ENCODE measurements at regions not wholly inside any gene's neighbourhood (a gene's known extent, or its start where the extent isn't known, plus 50 kb on each side); places are given as distances from the start of the nearest gene placed in this dataset.

- intact Hi-C loops (cut with DNase I), result no loop called here
- Histone ChIP-seq H3K9me3 (no peaks in the 10 kb centered on the region), H3K27ac (no peak overlapping the region), H3K4me1 (no peaks in the 10 kb centered on the region), H3K27me3 (no peaks in the 10 kb centered on the region), H3K36me3 (no peaks in the 10 kb centered on the region), H3K4me3 (no peak overlapping the region)
- no peak for DNase-seq
- TF ChIP-seq, protein P1, sequence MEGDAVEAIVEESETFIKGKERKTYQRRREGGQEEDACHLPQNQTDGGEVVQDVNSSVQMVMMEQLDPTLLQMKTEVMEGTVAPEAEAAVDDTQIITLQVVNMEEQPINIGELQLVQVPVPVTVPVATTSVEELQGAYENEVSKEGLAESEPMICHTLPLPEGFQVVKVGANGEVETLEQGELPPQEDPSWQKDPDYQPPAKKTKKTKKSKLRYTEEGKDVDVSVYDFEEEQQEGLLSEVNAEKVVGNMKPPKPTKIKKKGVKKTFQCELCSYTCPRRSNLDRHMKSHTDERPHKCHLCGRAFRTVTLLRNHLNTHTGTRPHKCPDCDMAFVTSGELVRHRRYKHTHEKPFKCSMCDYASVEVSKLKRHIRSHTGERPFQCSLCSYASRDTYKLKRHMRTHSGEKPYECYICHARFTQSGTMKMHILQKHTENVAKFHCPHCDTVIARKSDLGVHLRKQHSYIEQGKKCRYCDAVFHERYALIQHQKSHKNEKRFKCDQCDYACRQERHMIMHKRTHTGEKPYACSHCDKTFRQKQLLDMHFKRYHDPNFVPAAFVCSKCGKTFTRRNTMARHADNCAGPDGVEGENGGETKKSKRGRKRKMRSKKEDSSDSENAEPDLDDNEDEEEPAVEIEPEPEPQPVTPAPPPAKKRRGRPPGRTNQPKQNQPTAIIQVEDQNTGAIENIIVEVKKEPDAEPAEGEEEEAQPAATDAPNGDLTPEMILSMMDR (IDR thresholded peaks at IDR 0.05), result no peak
- no peak for ATAC-seq
Measured at GRCh38 chr3:17798000-17798399, 55.6 kb upstream of the TBC1D5 start.

- no peaks in the 10 kb centered on the region for H3K4me1 ChIP-seq
- ATAC-seq (no peak), DNase-seq (no peak)
- H3K4me3 ChIP-seq, result no peak overlapping the region
- no peaks in the 10 kb centered on the region for H3K9me3 ChIP-seq
- H3K36me3 ChIP-seq, result no peaks in the 10 kb centered on the region
- intact Hi-C loops (cut with DNase I), result no loop called here
- TF ChIP-seq, protein P1 (IDR thresholded peaks at IDR 0.05), result no peak
- H3K27me3 ChIP-seq, result no peaks in the 10 kb centered on the region
- H3K27ac ChIP-seq, result no peak overlapping the region
Measured at GRCh38 chr3:17795711-17796110, 53.3 kb upstream of the TBC1D5 start.

GRCh38 chr3:17795280-17795679 lies 52.8 kb upstream of the TBC1D5 start:
- intact Hi-C loops (cut with DNase I), result no loop called here
- Histone ChIP-seq H3K4me3 (no peak overlapping the region), H3K4me1 (no peaks in the 10 kb centered on the region), H3K27ac (no peak overlapping the region), H3K36me3 (no peaks in the 10 kb centered on the region), H3K27me3 (no peaks in the 10 kb centered on the region), H3K9me3 (no peaks in the 10 kb centered on the region)
- TF ChIP-seq, protein P1 (IDR thresholded peaks at IDR 0.05), result no peak
- ATAC-seq (no peak), DNase-seq (no peak)

- ATAC-seq, result no peak
- TF ChIP-seq, protein P1 (IDR thresholded peaks at IDR 0.05), result no peak
Measured at GRCh38 chr3:17793542-17794195, 51.2 kb upstream of the TBC1D5 start.

More at GRCh38 chr3:17793542-17794195, 51.2 kb upstream of the TBC1D5 start:
- H3K36me3 ChIP-seq, result no peaks in the 10 kb centered on the region
- no peaks in the 10 kb centered on the region for H3K9me3 ChIP-seq
- intact Hi-C loops (cut with DNase I), result no loop called here
- no peaks in the 10 kb centered on the region for H3K4me1 ChIP-seq
- H3K27ac ChIP-seq, result no peak overlapping the region
- no peaks in the 10 kb centered on the region for H3K27me3 ChIP-seq
- no peak overlapping the region for H3K4me3 ChIP-seq
- DNase-seq, result no peak

Measured in upper lobe of right lung (tissue), 1 donor.